ENCODE measurements at regions not wholly inside any gene's neighbourhood (a gene's known extent, or its start where the extent isn't known, plus 50 kb on each side); places are given as distances from the start of the nearest gene placed in this dataset.

- Histone ChIP-seq H3K4me1 (ENCODE audit: control insufficient read depth in 2 of 2, insufficient read depth in 2 of 2, low read length in 1 of 2) (no peaks in the 10 kb centered on the region), H3K27me3 (ENCODE audit: control insufficient read depth in 1 of 2, insufficient read depth in 2 of 2, low read length in 2 of 2) (no peaks in the 10 kb centered on the region), H3K9me3 (ENCODE audit: control insufficient read depth in 2 of 2, insufficient read depth in 1 of 2, low read depth in 1 of 2, low read length in 1 of 2) (peaks cover 5 to 6% of the 10 kb centered on the region in 2 donors), H3K27ac (ENCODE audit: low read depth in 2 of 2, low read length in 1 of 2) (no peak overlapping the region), H3K4me3 (ENCODE audit: low read depth in 1 of 2, low read length in 2 of 2) (no peak overlapping the region), H3K36me3 (ENCODE audit: control insufficient read depth in 2 of 2, insufficient read depth in 2 of 2, low read length in 1 of 2) (no peaks in the 10 kb centered on the region)
- WGBS, 2 donors, result 25 to 48% methylated on average over 1 of the region's 1 CpG
These were observed 161.0 kb upstream of the SYNCRIP start for GRCh38 chr6:85803721-85804120.

GRCh38 chr6:85802162-85802561 lies 159.5 kb upstream of the SYNCRIP start:
- no peak overlapping the region for H3K27ac ChIP-seq (ENCODE audit: low read depth in 2 of 2, low read length in 1 of 2)
- no peak overlapping the region for H3K4me3 ChIP-seq (ENCODE audit: low read depth in 1 of 2, low read length in 2 of 2)
- no peaks in the 10 kb centered on the region for H3K27me3 ChIP-seq (ENCODE audit: control insufficient read depth in 1 of 2, insufficient read depth in 2 of 2, low read length in 2 of 2)
- H3K9me3 ChIP-seq (ENCODE audit: control insufficient read depth in 2 of 2, insufficient read depth in 1 of 2, low read depth in 1 of 2, low read length in 1 of 2), result no peaks in the 10 kb centered on the region
- H3K36me3 ChIP-seq (ENCODE audit: control insufficient read depth in 2 of 2, insufficient read depth in 2 of 2, low read length in 1 of 2), result no peaks in the 10 kb centered on the region
- peaks cover 0 to 4% of the 10 kb centered on the region in 2 donors for H3K4me1 ChIP-seq (ENCODE audit: control insufficient read depth in 2 of 2, insufficient read depth in 2 of 2, low read length in 1 of 2)
- WGBS, 2 donors, result 34 to 38% methylated on average over 1 of the region's 1 CpG

GRCh38 chr6:85798931-85799652 lies 156.4 kb upstream of the SYNCRIP start:
- no peak overlapping the region for H3K27ac ChIP-seq (ENCODE audit: low read depth in 2 of 2, low read length in 1 of 2)
- WGBS, 2 donors, result 60 to 64% methylated on average over 4 of the region's 4 CpGs

GRCh38 chr6:85797993-85798392 lies 155.3 kb upstream of the SYNCRIP start:
- 46 to 54% methylated on average over 2 of the region's 2 CpGs for WGBS, 2 donors

More at GRCh38 chr6:85798931-85799652, 156.4 kb upstream of the SYNCRIP start:
- H3K36me3 ChIP-seq (ENCODE audit: control insufficient read depth in 2 of 2, insufficient read depth in 2 of 2, low read length in 1 of 2), result no peaks in the 10 kb centered on the region
- H3K9me3 ChIP-seq (ENCODE audit: control insufficient read depth in 2 of 2, insufficient read depth in 1 of 2, low read depth in 1 of 2, low read length in 1 of 2), result no peaks in the 10 kb centered on the region
- H3K27me3 ChIP-seq (ENCODE audit: control insufficient read depth in 1 of 2, insufficient read depth in 2 of 2, low read length in 2 of 2), result no peaks in the 10 kb centered on the region
- H3K4me3 ChIP-seq (ENCODE audit: low read depth in 1 of 2, low read length in 2 of 2), result no peak overlapping the region
- H3K4me1 ChIP-seq (ENCODE audit: control insufficient read depth in 2 of 2, insufficient read depth in 2 of 2, low read length in 1 of 2), result peaks cover 0 to 4% of the 10 kb centered on the region in 2 donors

GRCh38 chr6:85795945-85796344 lies 153.3 kb upstream of the SYNCRIP start:
- Histone ChIP-seq H3K27ac (ENCODE audit: low read depth in 2 of 2, low read length in 1 of 2) (no peak overlapping the region), H3K4me3 (ENCODE audit: low read depth in 1 of 2, low read length in 2 of 2) (no peak overlapping the region), H3K9me3 (ENCODE audit: control insufficient read depth in 2 of 2, insufficient read depth in 1 of 2, low read depth in 1 of 2, low read length in 1 of 2) (no peaks in the 10 kb centered on the region), H3K36me3 (ENCODE audit: control insufficient read depth in 2 of 2, insufficient read depth in 2 of 2, low read length in 1 of 2) (no peaks in the 10 kb centered on the region), H3K4me1 (ENCODE audit: control insufficient read depth in 2 of 2, insufficient read depth in 2 of 2, low read length in 1 of 2) (peaks cover 0 to 4% of the 10 kb centered on the region in 2 donors), H3K27me3 (ENCODE audit: control insufficient read depth in 1 of 2, insufficient read depth in 2 of 2, low read length in 2 of 2) (no peaks in the 10 kb centered on the region)

More at GRCh38 chr6:85797993-85798392, 155.3 kb upstream of the SYNCRIP start:
- Histone ChIP-seq H3K4me1 (ENCODE audit: control insufficient read depth in 2 of 2, insufficient read depth in 2 of 2, low read length in 1 of 2) (peaks cover 0 to 4% of the 10 kb centered on the region in 2 donors), H3K4me3 (ENCODE audit: low read depth in 1 of 2, low read length in 2 of 2) (no peak overlapping the region), H3K27me3 (ENCODE audit: control insufficient read depth in 1 of 2, insufficient read depth in 2 of 2, low read length in 2 of 2) (no peaks in the 10 kb centered on the region), H3K9me3 (ENCODE audit: control insufficient read depth in 2 of 2, insufficient read depth in 1 of 2, low read depth in 1 of 2, low read length in 1 of 2) (no peaks in the 10 kb centered on the region), H3K36me3 (ENCODE audit: control insufficient read depth in 2 of 2, insufficient read depth in 2 of 2, low read length in 1 of 2) (no peaks in the 10 kb centered on the region), H3K27ac (ENCODE audit: low read depth in 2 of 2, low read length in 1 of 2) (no peak overlapping the region)

GRCh38 chr6:85792254-85792653 lies 149.6 kb upstream of the SYNCRIP start:
- no peaks in the 10 kb centered on the region for H3K36me3 ChIP-seq (ENCODE audit: control insufficient read depth in 2 of 2, insufficient read depth in 2 of 2, low read length in 1 of 2)
- no peaks in the 10 kb centered on the region for H3K27me3 ChIP-seq (ENCODE audit: control insufficient read depth in 1 of 2, insufficient read depth in 2 of 2, low read length in 2 of 2)
- no peak overlapping the region for H3K27ac ChIP-seq (ENCODE audit: low read depth in 2 of 2, low read length in 1 of 2)
- no peak overlapping the region for H3K4me3 ChIP-seq (ENCODE audit: low read depth in 1 of 2, low read length in 2 of 2)
- 66 to 68% methylated on average over 1 of the region's 1 CpG for WGBS, 2 donors
- H3K4me1 ChIP-seq (ENCODE audit: control insufficient read depth in 2 of 2, insufficient read depth in 2 of 2, low read length in 1 of 2), result no peaks in the 10 kb centered on the region
- peaks cover 0 to 3% of the 10 kb centered on the region in 2 donors for H3K9me3 ChIP-seq (ENCODE audit: control insufficient read depth in 2 of 2, insufficient read depth in 1 of 2, low read depth in 1 of 2, low read length in 1 of 2)

GRCh38 chr6:85775883-85776282 lies 133.2 kb upstream of the SYNCRIP start:
- H3K9me3 ChIP-seq (ENCODE audit: control insufficient read depth in 2 of 2, insufficient read depth in 1 of 2, low read depth in 1 of 2, low read length in 1 of 2), result peaks cover 0 to 2% of the 10 kb centered on the region in 2 donors
- H3K4me3 ChIP-seq (ENCODE audit: low read depth in 1 of 2, low read length in 2 of 2), result no peak overlapping the region
- no peaks in the 10 kb centered on the region for H3K27me3 ChIP-seq (ENCODE audit: control insufficient read depth in 1 of 2, insufficient read depth in 2 of 2, low read length in 2 of 2)
- H3K4me1 ChIP-seq (ENCODE audit: control insufficient read depth in 2 of 2, insufficient read depth in 2 of 2, low read length in 1 of 2), result no peaks in the 10 kb centered on the region
- 66 to 71% methylated on average over 4 of the region's 4 CpGs for WGBS, 2 donors
- no peak overlapping the region for H3K27ac ChIP-seq (ENCODE audit: low read depth in 2 of 2, low read length in 1 of 2)
- no peaks in the 10 kb centered on the region for H3K36me3 ChIP-seq (ENCODE audit: control insufficient read depth in 2 of 2, insufficient read depth in 2 of 2, low read length in 1 of 2)

GRCh38 chr6:85772641-85773040 lies 130.0 kb upstream of the SYNCRIP start:
- Histone ChIP-seq H3K27me3 (ENCODE audit: control insufficient read depth in 1 of 2, insufficient read depth in 2 of 2, low read length in 2 of 2) (no peaks in the 10 kb centered on the region), H3K27ac (ENCODE audit: low read depth in 2 of 2, low read length in 1 of 2) (no peak overlapping the region), H3K4me3 (ENCODE audit: low read depth in 1 of 2, low read length in 2 of 2) (no peak overlapping the region), H3K9me3 (ENCODE audit: control insufficient read depth in 2 of 2, insufficient read depth in 1 of 2, low read depth in 1 of 2, low read length in 1 of 2) (peaks cover 0 to 2% of the 10 kb centered on the region in 2 donors), H3K4me1 (ENCODE audit: control insufficient read depth in 2 of 2, insufficient read depth in 2 of 2, low read length in 1 of 2) (no peaks in the 10 kb centered on the region), H3K36me3 (ENCODE audit: control insufficient read depth in 2 of 2, insufficient read depth in 2 of 2, low read length in 1 of 2) (no peaks in the 10 kb centered on the region)
- WGBS, 2 donors, result 79 to 83% methylated on average over 2 of the region's 2 CpGs

- WGBS, 2 donors, result 79 to 80% methylated on average over 3 of the region's 3 CpGs
- H3K27me3 ChIP-seq (ENCODE audit: control insufficient read depth in 1 of 2, insufficient read depth in 2 of 2, low read length in 2 of 2), result no peaks in the 10 kb centered on the region
- H3K36me3 ChIP-seq (ENCODE audit: control insufficient read depth in 2 of 2, insufficient read depth in 2 of 2, low read length in 1 of 2), result no peaks in the 10 kb centered on the region
- peaks cover 0 to 2% of the 10 kb centered on the region in 2 donors for H3K9me3 ChIP-seq (ENCODE audit: control insufficient read depth in 2 of 2, insufficient read depth in 1 of 2, low read depth in 1 of 2, low read length in 1 of 2)
- H3K27ac ChIP-seq (ENCODE audit: low read depth in 2 of 2, low read length in 1 of 2), result no peak overlapping the region
- H3K4me3 ChIP-seq (ENCODE audit: low read depth in 1 of 2, low read length in 2 of 2), result no peak overlapping the region
- no peaks in the 10 kb centered on the region for H3K4me1 ChIP-seq (ENCODE audit: control insufficient read depth in 2 of 2, insufficient read depth in 2 of 2, low read length in 1 of 2)
These were observed 129.3 kb upstream of the SYNCRIP start for GRCh38 chr6:85771925-85772430.

- 82 to 83% methylated on average over 2 of the region's 2 CpGs for WGBS, 2 donors
- H3K4me3 ChIP-seq (ENCODE audit: low read depth in 1 of 2, low read length in 2 of 2), result no peak overlapping the region
- no peak overlapping the region for H3K27ac ChIP-seq (ENCODE audit: low read depth in 2 of 2, low read length in 1 of 2)
- peaks cover 0 to 2% of the 10 kb centered on the region in 2 donors for H3K9me3 ChIP-seq (ENCODE audit: control insufficient read depth in 2 of 2, insufficient read depth in 1 of 2, low read depth in 1 of 2, low read length in 1 of 2)
- H3K36me3 ChIP-seq (ENCODE audit: control insufficient read depth in 2 of 2, insufficient read depth in 2 of 2, low read length in 1 of 2), result no peaks in the 10 kb centered on the region
- no peaks in the 10 kb centered on the region for H3K4me1 ChIP-seq (ENCODE audit: control insufficient read depth in 2 of 2, insufficient read depth in 2 of 2, low read length in 1 of 2)
- no peaks in the 10 kb centered on the region for H3K27me3 ChIP-seq (ENCODE audit: control insufficient read depth in 1 of 2, insufficient read depth in 2 of 2, low read length in 2 of 2)
These were observed 128.8 kb upstream of the SYNCRIP start for GRCh38 chr6:85771455-85771854.

Measured in esophagus (tissue), 2 donors.